Fibroblast of mammary gland (primary cell): ENCODE measurements at regions not wholly inside any gene's neighbourhood (a gene's known extent, or its start where the extent isn't known, plus 50 kb on each side); places are given as distances from the start of the nearest gene placed in this dataset.

Experiments
- DNase-seq: peaks from one replicate; pipeline ENCODE4 v3.0.0-alpha.2; 2010; ENCODE audit warnings: low read depth
- H3K4me3 ChIP-seq: 2 replicates; pipeline ENCODE4 v1.5.1; 2011; ENCODE audit warnings: low read depth, mild to moderate bottlenecking, low read length, moderate library complexity; ENCODE audit not compliant: control insufficient read depth
- CTCF ChIP-seq: conservative IDR thresholded peaks from 2 replicates; pipeline ENCODE4 v1.5.1; 2011; ENCODE audit warnings: low read depth, low read length, inconsistent platforms; ENCODE audit not compliant: control insufficient read depth, insufficient read depth

GRCh38 chr11:111194860-111195568, 50.5 kb upstream of the POU2AF2 start:
- no peak overlapping the region for H3K4me3 ChIP-seq
- DNase-seq: no peak
- TF ChIP-seq CTCF: no peak

DNA sequence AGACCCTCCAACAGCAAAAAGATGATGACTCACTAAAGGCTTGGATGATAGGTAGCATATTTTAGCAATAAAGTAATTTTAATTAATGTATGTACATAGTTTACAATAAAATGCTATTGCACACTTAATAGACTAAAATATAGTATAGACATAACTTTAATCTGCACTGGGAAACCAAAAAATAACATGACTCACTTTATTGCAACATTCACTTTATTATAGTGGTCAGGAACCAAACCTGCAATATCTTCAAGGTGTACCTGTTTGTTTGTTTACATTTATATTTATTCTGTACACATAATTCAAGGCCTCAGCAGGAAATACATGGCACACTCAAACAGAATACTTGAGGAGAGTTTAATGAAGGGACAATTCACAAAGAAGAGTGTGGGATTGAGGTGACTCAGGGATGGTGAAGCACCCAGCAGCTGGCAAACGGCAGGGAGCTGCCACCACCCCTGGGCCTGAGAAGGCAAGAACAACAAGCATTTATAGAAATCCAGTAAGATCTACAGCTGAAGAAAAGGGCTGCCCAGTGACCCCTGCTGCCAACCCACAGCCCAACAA, 51.5 kb upstream of the POU2AF2 start:
- no peak for TF ChIP-seq CTCF
- H3K4me3 ChIP-seq: no peak overlapping the region
- peak; percentile 23 for DNase-seq

DNA sequence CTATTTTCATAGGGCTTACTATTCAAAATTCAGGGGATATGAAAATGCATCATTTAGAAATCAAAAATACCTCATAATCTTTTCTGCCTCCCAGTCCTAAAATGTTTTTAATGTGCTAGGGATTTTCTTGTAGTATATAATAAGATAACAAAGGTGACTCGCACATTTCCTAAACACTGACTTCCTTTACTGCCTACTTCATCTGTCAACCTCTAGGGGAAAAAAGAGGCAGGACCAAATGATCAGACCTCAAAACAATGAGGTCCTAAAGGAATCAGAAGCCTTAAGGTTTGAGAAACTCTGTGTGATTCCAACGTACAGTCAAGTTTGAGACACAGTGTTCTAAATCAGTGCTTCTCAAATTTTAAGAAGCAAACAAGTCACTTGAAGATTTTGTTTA, 56.1 kb upstream of the POU2AF2 start:
- peak; percentile 25 for TF ChIP-seq CTCF
- DNase-seq: peak; percentile 32
- H3K4me3 ChIP-seq: no peak overlapping the region

- DNase-seq: no peak
- TF ChIP-seq CTCF: no peak
- H3K4me3 ChIP-seq: no peak overlapping the region
Observed at GRCh38 chr11:111186308-111186915, 59.1 kb upstream of the POU2AF2 start.

GRCh38 chr11:111185266-111185665, 60.3 kb upstream of the POU2AF2 start:
- no peak overlapping the region for H3K4me3 ChIP-seq
- DNase-seq: peak; percentile 52
- TF ChIP-seq CTCF: no peak

DNA sequence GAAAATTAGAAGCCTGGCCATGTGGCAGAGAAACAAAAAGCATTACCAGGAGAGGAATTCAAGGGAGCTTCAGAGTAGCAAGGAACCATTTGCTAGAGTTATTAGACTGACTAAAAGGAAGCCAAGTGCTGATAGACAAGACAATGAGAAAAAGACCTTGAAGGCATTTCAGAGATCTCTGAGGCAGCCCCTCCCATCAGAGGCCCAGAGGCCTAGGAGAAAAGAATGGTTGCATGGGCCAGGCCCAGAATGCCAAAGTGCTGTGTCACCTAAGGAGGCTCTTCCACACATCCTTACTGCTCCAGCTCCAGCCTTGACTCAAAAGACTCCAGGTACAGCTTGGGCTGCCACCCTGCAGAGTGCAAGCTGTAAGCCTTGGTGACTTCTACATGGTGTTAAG, 61.8 kb upstream of the POU2AF2 start:
- peak; percentile 38 for DNase-seq
- H3K4me3 ChIP-seq: no peak overlapping the region
- TF ChIP-seq CTCF: no peak
